ENCODE measurements at regions not wholly inside any gene's neighbourhood (a gene's known extent, or its start where the extent isn't known, plus 50 kb on each side); places are given as distances from the start of the nearest gene placed in this dataset.

DNA sequence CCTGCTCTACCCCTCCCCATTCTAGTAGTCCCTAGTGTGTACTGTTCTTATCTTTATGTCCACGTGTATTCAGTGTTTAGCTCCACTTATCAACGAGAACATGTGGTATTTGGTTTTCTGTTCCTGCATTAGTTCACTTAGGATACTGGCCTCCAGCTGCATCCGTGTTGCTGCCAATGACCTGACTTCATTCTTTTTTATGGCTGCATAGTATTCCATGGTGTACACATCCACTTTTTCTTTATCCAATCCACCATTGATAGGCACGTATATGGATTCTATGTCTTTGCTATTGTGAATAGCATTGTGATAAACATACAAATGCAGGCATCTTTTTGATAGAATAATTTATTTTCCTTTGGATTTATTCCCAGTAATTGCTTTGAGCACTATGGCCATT, 327.7 kb downstream of the DUSP6 start:
- no peak for TF ChIP-seq CTCF (conservative IDR thresholded peaks at IDR 0.05; ENCODE audit: low read depth)
- no peak for DNase-seq (ENCODE audit: low spot score)
- CTCF ChIA-PET, result interaction anchor here (0.6 kb wide), 2 partner anchors 266 to 329 kb away, joined by 3 read pairs; no protein-coding TSS in a partner anchor
- POLR2A ChIA-PET (ENCODE audit: low non-redundant PET), result no interaction called here
- no peak overlapping the region for H3K27ac ChIP-seq

DNA sequence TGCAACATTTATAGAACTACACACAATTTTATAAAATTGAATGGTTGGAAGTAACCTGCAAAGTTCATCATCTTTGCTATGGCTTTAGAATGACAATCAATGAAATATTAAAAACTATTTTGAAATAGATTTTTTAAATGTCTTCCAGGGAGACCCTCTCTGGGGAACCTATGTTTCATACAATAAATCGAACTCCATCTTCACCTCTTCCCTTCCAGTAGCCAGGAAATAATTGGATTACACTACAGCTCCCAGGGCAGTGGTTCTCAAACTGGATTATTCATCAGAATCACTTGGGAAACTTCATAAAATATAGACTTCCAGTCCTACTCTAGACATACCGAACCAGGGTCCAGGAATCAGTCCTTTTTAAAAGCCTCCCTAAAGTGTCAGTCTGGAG, 328.4 kb downstream of the DUSP6 start:
- POLR2A ChIA-PET (ENCODE audit: low non-redundant PET), result no interaction called here
- CTCF ChIA-PET, result interaction anchor here (0.6 kb wide), 1 partner anchor 329 kb away, joined by 3 read pairs; no protein-coding TSS in a partner anchor
- DNase-seq (ENCODE audit: low spot score), result no peak
- no peak for TF ChIP-seq CTCF (conservative IDR thresholded peaks at IDR 0.05; ENCODE audit: low read depth)
- no peak overlapping the region for H3K27ac ChIP-seq

- ChIA-PET POLR2A (ENCODE audit: low non-redundant PET) (no interaction called here), CTCF (no interaction called here)
- no peak for TF ChIP-seq CTCF (conservative IDR thresholded peaks at IDR 0.05; ENCODE audit: low read depth)
- H3K27ac ChIP-seq, result no peak overlapping the region
- no peak for DNase-seq (ENCODE audit: low spot score)
Measured at GRCh38 chr12:89020689-89021088, 331.6 kb downstream of the DUSP6 start.

- POLR2A ChIA-PET (ENCODE audit: low non-redundant PET), result no interaction called here
- CTCF ChIA-PET, result interaction anchor here (0.7 to 1.4 kb wide), 3 partner anchors 13 to 511 kb away, joined by 3 to 11 read pairs (median 5); no protein-coding TSS in a partner anchor
- TF ChIP-seq CTCF (conservative IDR thresholded peaks at IDR 0.05; ENCODE audit: low read depth), result no peak
- DNase-seq (ENCODE audit: low spot score), result no peak
- no peak overlapping the region for H3K27ac ChIP-seq
Measured at GRCh38 chr12:89020121-89020480, 332.2 kb downstream of the DUSP6 start.

- POLR2A ChIA-PET (ENCODE audit: low non-redundant PET), result no interaction called here
- peak; percentile 89 for TF ChIP-seq CTCF (conservative IDR thresholded peaks at IDR 0.05; ENCODE audit: low read depth)
- CTCF ChIA-PET, result interaction anchor here (0.6 to 1.4 kb wide), 10 partner anchors 14 to 511 kb away, joined by 3 to 11 read pairs (median 4); partner anchors contain the start of gene GALNT4
Measured at GRCh38 chr12:89019439-89020120, 332.7 kb downstream of the DUSP6 start.

DNA sequence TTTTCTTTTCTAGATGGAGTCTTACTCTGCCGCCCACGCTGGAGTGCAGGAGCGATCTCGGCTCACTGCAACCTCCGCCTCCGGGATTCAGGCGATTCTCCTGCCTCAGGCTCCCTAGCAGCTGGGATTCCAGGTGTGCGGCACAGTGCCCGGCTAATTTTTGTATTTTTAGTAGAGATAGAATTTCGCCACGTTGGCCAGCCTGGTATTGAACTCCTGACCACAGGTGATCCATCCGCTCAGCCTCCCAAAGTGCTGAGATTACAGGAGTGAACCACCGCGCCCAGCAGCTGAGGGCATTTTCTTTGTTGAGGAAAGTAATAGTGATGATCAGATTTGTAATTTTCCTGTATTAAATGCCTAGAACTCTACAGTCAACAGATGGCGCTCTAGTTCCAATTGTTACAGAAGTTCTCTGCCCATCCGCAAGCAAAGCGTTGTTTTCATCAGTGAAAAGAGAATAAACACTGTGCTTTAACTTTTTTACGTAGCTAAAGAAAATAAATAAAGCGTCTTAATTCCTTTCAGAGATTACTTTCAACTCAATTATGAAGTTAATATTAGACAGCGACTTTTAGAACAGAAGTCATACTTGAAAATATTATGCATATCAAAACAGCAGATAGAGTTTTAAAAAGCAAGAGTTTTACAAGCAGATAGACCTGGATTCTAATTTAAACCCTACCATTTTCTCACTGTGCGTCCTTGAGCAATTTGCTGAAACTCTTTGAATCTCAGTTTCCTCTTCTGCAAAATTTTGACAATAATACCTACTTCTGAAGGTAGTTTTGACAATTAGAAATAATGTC, 335.1 kb downstream of the DUSP6 start:
- peak; percentile 83 for TF ChIP-seq CTCF (conservative IDR thresholded peaks at IDR 0.05; ENCODE audit: low read depth)
- CTCF ChIA-PET, result interaction anchor here (0.5 to 1.8 kb wide), 13 partner anchors 13 to 687 kb away, joined by 3 to 10 read pairs (median 3); partner anchors contain the start of gene GALNT4
- peak; percentile 46 for DNase-seq (ENCODE audit: low spot score)
- POLR2A ChIA-PET (ENCODE audit: low non-redundant PET), result no interaction called here
- H3K27ac ChIP-seq, result no peak overlapping the region

More at GRCh38 chr12:89019439-89020120, 332.7 kb downstream of the DUSP6 start:
- no peak overlapping the region for H3K27ac ChIP-seq
- DNase-seq (ENCODE audit: low spot score), result peak; percentile 64
